ENCODE measurements at regions not wholly inside any gene's neighbourhood (a gene's known extent, or its start where the extent isn't known, plus 50 kb on each side); places are given as distances from the start of the nearest gene placed in this dataset.

GRCh38 chr12:27873010-27873409 lies 93.0 kb upstream of the MANSC4 start:
- TF ChIP-seq CTCF (IDR thresholded peaks at IDR 0.05) (no peak), POLR2A (IDR thresholded peaks at IDR 0.05) (no peak), EP300 (IDR thresholded peaks at IDR 0.05) (no peak), POLR2AphosphoS5 (IDR thresholded peaks at IDR 0.05) (no peak)
